Epidermal melanocyte (primary cell): ENCODE measurements at regions not wholly inside any gene's neighbourhood (a gene's known extent, or its start where the extent isn't known, plus 50 kb on each side); places are given as distances from the start of the nearest gene placed in this dataset.

ENCODE experiments used
- DNase-seq: peaks from one replicate; pipeline ENCODE4 v3.0.0; 2011; ENCODE audit warnings: low spot score; ENCODE audit not compliant: insufficient read length

DNA sequence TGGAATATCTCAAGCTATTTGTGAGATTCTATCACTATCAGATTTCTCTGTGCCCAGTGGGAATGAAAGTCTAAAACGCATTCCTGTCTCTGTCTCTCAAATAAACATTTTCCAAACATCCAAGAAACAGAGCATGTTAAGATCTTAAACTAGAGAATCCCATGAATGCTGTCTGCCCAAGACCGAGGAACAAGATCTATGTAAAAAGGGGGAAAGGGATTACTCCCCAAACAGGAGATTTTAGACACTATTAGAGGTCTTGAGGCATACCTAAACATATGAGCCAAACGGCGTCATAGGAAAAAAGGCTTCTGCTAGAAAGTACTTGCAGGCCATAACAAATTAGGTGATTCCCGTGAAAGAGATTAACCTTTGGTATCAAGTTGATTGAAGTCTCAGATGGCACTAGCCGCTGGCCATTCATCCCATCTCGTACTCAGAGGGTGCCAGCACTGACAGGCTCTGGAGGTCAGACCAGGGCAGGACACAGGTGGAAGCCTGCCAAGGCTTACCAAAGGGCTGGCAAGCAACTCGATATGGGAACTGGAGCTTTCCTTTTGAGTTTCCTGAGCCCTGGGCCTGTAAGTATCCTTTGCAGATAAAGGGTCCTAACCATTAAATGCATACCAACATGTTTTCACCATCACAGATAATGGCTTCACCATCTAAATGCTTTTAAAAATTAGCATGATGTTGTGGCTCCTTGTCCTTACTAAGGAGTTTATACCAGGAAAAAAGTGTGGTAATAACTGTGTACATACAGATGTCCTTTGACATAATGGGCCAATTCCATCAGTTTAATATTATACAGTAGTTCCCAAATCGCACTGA, 225.2 kb downstream of the FOXO1 start:
- no peak for DNase-seq

GRCh38 chr13:40442231-40442630, 224.2 kb downstream of the FOXO1 start:
- no peak for DNase-seq

DNA sequence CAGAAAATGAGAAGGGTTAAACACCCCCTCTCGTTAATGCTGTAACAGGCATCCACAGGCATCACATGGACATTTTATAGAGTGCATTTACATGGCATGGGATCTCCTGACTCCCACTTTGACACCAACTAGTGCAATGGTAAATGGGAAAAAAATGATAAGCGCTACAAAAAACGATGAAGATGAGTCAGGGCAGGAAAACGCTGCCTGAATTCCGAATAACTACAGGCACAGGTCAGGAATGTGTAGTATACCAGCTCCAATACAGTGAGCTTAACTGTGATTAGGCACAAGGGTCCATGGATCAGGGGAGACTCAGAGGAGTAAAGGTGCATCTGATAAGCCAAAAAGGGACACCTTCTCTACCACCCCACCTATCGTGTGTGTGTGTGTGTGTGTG, 223.6 kb downstream of the FOXO1 start:
- DNase-seq: no peak

DNA sequence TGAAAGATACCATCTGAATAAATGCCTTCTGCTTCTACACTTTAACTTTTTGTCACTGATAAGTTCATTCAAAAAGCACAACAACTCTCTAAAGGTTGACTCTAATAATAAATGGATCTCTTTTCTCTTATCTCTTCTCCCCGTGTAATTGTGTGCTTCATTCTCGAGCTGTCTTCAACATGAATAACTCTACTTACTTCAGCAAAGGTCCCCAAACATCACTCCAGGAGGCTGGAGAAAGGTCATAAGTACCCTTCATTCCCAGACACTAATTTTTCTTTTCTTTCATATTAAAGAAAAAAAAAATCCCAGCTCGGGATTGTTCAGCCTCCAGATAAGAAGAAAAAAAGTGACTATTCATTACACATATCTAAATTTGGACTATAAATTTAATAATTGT, 222.2 kb downstream of the FOXO1 start:
- no peak for DNase-seq

- no peak for DNase-seq
Observed at GRCh38 chr13:40445557-40445990, 220.9 kb downstream of the FOXO1 start.

GRCh38 chr13:40446365-40446764, 220.1 kb downstream of the FOXO1 start:
- no peak for DNase-seq

DNA sequence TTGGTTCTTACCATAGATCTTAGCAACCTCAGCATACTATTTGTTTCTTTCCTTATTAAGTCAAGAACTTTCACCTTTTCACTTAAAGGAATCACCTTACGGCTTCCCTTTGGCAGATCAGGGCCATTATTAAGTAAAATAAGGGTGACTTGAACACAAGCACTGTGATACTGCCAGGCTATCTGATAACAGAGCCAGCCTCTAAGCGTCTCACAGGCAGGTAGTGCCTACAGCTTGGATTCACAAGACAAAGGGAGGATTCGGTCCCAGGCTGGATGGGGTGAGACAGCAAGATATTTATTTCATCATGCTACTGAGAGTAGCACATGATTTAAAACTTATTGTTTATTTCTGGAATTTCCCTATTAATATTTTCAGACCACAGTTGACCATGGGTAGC, 218.6 kb downstream of the FOXO1 start:
- DNase-seq: no peak

DNA sequence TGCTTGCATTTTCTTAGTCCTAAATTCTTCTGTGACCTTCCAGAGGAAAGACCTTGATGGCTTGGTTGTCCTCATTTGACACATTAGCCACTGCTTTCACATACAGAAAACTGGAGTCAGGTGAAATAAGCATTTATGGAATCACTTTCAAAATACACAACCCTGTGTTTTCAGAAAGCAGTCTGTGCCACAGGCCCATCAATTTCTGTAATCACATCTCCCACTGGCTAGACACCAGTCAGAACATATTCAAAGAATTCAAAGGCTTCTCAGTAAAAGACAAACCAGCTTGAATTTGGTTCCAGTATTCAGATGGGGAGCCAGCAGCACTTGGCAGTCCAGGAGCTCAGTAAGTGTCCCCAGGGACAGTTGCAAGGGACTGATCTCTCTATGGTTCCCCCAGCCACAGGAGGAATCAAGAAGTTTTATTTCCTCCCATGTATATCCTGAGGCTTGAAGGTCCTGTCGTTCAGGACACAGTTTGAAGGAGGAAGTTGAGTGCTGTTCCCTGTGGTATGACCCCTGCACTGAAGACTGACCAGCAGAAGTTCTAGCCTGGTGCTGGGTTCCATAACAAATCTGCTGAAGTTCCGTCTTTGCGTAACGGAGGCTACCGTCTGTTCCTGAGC, 214.3 kb downstream of the FOXO1 start:
- DNase-seq: no peak

GRCh38 chr13:40452741-40453334, 213.6 kb downstream of the FOXO1 start:
- no peak for DNase-seq

DNA sequence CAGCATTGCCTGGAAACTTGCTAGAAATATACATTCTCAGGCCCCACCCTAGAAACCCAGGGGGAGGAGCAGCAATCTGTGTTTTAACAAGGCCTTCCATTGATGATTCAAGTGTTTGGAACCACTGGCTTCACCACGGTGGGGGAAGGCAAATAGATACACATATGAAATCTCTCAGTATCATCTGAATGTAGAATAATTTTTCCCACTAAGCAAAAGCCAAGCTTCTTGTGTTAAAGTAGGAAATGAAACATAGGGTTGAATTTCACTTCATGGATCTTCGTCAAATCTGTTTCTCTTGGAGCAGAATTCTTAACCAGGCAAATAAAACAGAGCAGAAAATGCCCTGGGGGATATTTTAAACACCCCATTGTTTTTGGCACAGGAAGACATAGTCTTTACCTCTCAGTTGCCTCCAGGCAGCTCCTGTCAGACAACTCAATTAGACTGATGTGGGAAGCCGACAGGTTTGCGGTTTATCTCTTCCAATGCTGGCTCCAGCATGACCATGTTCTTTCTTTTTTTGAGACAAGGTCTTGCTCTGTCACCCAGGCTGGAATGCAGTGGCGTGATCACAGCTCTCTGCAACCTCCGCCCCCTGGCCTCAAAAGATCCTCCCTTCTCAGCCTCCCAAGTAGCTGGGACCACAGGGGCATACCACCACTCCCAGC, 213.0 kb downstream of the FOXO1 start:
- no peak for DNase-seq

DNA sequence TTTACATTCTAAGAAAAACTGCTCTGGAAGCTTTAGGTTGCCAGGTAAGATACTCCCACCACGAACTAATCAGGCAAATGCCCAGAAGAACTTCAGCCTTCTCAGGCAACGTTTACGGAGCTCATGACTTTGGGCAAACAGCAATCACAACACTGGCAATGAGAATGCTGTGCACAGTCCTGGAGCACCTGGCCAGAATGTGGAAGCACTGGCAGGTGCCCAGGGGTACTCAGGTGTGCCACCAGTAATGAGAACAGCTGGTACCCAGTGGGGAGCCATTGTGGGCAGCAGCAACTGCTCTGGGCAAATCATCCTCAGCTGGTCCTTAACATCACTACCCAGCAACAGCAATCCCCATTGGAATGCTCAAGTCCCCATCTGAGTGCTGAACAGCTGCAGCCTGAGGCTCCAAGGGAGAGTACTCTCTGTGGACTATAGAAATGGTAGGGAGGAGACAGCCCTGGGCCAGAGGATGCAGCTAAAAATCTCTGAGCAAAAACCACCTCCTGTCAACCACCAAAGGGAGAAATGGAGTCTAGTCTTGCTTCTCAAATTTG, 210.0 kb downstream of the FOXO1 start:
- no peak for DNase-seq

GRCh38 chr13:40456979-40457553, 209.4 kb downstream of the FOXO1 start:
- no peak for DNase-seq

DNA sequence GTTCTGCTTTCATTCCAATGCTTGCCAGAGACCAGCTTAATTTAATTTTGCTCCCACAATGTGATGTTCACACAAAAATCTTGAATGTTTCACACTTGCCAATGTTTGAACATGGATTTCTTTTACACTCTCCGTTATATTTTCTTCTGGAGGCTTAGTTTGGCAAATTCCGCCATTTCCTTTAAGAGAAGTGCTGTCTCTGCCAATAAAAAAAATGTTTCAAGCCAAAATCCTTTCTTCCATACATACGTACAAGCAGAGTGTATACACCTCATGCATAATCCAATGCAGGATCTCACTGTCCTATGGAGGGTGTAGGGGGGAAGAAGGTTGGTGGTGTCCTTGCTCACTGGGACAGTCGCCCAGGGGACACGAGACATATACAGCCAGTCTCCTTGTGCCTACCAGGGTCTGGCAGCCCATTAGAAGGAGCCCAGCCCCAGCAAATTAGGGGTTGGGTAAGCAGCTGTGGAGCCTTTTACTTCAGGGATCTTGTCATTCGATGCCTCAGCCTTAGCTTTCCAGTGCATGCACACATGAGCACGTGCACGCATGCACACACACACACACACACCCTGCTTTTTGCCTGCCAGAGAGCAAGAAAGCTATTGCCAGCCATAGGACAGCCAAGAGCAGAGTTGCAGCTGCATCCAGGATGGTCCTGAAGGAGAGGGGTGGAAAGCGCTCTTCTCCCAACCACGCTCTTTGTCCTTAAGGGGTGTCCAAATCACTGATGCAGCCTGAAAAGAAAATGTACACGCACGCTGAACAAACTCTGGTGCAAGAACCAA, 208.3 kb downstream of the FOXO1 start:
- no peak for DNase-seq

DNA sequence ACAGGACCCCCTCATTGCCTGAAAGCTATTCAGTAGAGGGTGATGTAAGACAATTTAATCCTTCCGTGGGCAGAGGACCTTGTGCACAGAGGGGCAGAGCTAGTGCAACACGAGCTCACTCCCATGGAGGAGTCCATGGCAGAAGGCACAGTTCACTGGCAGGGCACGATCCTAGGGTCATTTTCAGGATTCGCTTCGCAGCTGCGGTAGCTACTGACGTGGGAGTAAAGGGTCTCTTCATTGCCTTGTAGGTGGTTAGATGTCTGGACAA, 207.8 kb downstream of the FOXO1 start:
- no peak for DNase-seq

GRCh38 chr13:40460116-40460515, 206.3 kb downstream of the FOXO1 start:
- no peak for DNase-seq

DNA sequence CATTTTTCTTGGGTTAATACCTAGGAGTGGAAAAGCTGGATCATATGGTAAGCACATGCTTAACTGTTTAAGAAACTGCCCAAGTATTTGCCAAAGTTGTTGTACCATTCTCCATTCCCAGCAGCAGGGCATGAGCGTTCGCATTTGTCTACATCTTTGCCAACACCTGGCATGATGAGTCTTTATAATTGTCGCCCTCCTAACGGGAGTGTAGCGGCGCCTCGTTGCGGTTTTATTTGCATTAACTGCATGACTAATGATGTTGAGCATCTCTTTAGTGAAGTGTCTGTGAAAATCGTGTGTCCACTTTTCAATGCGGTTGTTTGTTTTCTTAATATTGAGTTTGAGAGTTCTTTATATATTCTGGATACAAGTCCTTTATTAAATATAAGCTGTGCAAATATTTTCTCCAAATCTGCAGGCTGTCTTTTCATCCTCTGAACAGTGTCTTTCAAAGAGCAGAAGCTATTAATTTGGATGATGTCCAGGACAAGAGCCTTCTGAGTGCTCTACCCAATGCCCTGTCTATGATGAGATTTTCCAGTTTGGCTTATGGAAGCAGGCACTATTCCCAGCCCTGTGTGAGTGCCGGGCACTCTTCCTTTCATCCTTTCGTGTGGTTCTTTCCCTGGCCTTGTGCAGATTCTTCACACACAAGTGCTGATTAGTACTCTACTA, 202.0 kb downstream of the FOXO1 start:
- no peak for DNase-seq

- no peak for DNase-seq
Observed at GRCh38 chr13:40465015-40465390, 201.4 kb downstream of the FOXO1 start.

GRCh38 chr13:40466272-40466671, 200.2 kb downstream of the FOXO1 start:
- DNase-seq: no peak

DNA sequence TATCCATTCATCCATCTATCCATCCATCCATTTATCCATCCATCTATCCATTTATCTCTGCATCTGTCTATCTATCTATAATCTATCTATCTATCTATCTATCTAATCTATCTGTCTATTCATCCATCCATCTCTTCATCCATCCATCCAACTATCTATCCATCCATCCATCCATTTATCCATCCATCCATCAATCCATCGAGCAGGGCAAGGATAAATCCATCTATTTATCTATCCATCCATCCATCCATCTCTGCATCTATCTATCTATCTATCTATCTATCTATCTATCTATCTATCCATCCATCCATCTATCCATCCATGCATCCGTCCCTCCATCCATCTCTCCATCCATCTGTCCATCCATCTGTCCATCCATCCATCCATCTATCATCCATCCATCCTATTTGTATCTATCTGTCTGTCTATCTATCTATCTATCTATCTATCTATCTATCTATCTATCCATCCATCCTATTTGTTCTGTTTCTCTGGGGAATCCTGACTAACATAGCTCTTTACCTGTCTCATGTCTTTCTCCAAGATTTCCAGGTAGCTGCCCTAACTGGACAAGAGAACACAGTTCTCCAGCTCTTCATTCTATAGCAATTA, 198.1 kb downstream of the FOXO1 start:
- no peak for DNase-seq
